ENCODE measurements at regions not wholly inside any gene's neighbourhood (a gene's known extent, or its start where the extent isn't known, plus 50 kb on each side); places are given as distances from the start of the nearest gene placed in this dataset.

GRCh38 chr15:77720655-77721054 lies 87.9 kb upstream of the LINGO1 start:
- no peaks in the 10 kb centered on the region for H3K36me3 Mint-ChIP-seq
- no peak overlapping the region for H3K27ac Mint-ChIP-seq
- H3K4me3 Mint-ChIP-seq: no peak overlapping the region
- no peaks in the 10 kb centered on the region for H3K9me3 Mint-ChIP-seq
- peaks cover 0 to 6% of the 10 kb centered on the region in 2 donors for H3K4me1 Mint-ChIP-seq
- H3K27me3 Mint-ChIP-seq: peaks cover 20 to 23% of the 10 kb centered on the region in 2 donors
- ATAC-seq (replicated peaks): no peak
- no peak for DNase-seq

DNA sequence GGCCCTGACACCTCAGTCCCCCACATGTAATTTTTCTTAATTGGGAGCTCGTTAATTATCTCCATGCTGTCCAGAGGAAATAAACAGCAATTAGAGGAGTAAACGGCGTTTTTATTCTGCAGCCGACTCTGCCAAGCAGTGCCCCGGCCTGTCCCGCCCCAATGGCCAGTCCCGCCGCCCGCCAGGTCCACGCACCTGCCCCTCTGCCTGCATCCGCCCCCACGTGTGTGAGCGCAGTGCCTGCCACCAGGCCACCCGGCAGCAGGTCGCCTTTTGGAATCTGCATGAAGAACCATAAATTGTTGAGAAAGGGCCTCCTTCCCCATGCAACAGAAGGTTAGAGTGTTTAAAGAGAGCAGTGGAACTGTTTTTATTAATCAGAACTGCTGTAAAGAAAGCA lies 87.5 kb upstream of the LINGO1 start:
- Mint-ChIP-seq H3K27ac (no peak overlapping the region), H3K36me3 (no peaks in the 10 kb centered on the region), H3K9me3 (no peaks in the 10 kb centered on the region), H3K4me3 (no peak overlapping the region), H3K4me1 (peaks cover 0 to 6% of the 10 kb centered on the region in 2 donors), H3K27me3 (peaks cover 21 to 26% of the 10 kb centered on the region in 2 donors)
- no peak for DNase-seq
- ATAC-seq (replicated peaks): no peak

- no peak for ATAC-seq (replicated peaks)
- H3K4me1 Mint-ChIP-seq: peaks cover 0 to 6% of the 10 kb centered on the region in 2 donors
- peaks cover 26 to 32% of the 10 kb centered on the region in 2 donors for H3K27me3 Mint-ChIP-seq
These were observed 86.7 kb upstream of the LINGO1 start for GRCh38 chr15:77719450-77719849.

GRCh38 chr15:77717333-77717990 lies 84.8 kb upstream of the LINGO1 start:
- H3K4me1 Mint-ChIP-seq: peaks cover 0 to 6% of the 10 kb centered on the region in 2 donors
- no peak overlapping the region for H3K4me3 Mint-ChIP-seq
- peaks cover 0 to 1% of the 10 kb centered on the region in 2 donors for H3K36me3 Mint-ChIP-seq
- DNase-seq (no peak), ATAC-seq (replicated peaks) (no peak)
- H3K27ac Mint-ChIP-seq: no peak overlapping the region
- H3K27me3 Mint-ChIP-seq: peaks cover 40 to 47% of the 10 kb centered on the region in 2 donors
- no peaks in the 10 kb centered on the region for H3K9me3 Mint-ChIP-seq

More at GRCh38 chr15:77719450-77719849, 86.7 kb upstream of the LINGO1 start:
- no peak overlapping the region for H3K27ac Mint-ChIP-seq
- no peak for DNase-seq
- no peaks in the 10 kb centered on the region for H3K9me3 Mint-ChIP-seq
- no peak overlapping the region for H3K4me3 Mint-ChIP-seq
- H3K36me3 Mint-ChIP-seq: peaks cover 0 to under 1% of the 10 kb centered on the region in 2 donors

- DNase-seq (no peak), ATAC-seq (replicated peaks) (no peak)
- Mint-ChIP-seq H3K36me3 (peaks cover 0 to 1% of the 10 kb centered on the region in 2 donors), H3K9me3 (no peaks in the 10 kb centered on the region), H3K4me3 (no peak overlapping the region), H3K4me1 (peaks cover 0 to 6% of the 10 kb centered on the region in 2 donors), H3K27ac (no peak overlapping the region), H3K27me3 (peaks cover 42 to 53% of the 10 kb centered on the region in 2 donors)
These were observed 84.1 kb upstream of the LINGO1 start for GRCh38 chr15:77716632-77717332.

DNA sequence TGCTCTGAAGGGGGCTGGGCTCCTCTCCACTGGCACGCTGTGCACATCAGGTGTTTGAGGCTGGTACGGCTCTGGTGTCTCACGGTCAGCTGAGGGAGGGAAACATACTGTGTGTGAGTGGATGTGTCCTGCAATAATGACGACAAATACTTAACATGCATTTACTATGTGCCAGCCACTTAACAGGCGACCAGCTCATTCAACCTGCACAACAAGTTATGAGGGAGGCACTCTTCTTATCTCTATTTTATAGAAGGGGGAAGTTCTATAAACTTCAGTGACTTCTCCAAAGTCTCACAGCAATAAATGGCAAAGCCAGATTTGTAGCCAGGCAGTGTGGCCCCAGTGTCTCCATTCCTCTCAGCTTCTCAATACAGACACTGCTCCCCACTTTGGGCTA lies 83.1 kb upstream of the LINGO1 start:
- DNase-seq (no peak), ATAC-seq (replicated peaks) (no peak)
- Mint-ChIP-seq H3K9me3 (no peaks in the 10 kb centered on the region), H3K36me3 (peaks cover 0 to 1% of the 10 kb centered on the region in 2 donors), H3K27me3 (peaks cover 38 to 44% of the 10 kb centered on the region in 2 donors), H3K4me3 (no peak overlapping the region), H3K4me1 (peaks cover 0 to 6% of the 10 kb centered on the region in 2 donors), H3K27ac (no peak overlapping the region)

DNA sequence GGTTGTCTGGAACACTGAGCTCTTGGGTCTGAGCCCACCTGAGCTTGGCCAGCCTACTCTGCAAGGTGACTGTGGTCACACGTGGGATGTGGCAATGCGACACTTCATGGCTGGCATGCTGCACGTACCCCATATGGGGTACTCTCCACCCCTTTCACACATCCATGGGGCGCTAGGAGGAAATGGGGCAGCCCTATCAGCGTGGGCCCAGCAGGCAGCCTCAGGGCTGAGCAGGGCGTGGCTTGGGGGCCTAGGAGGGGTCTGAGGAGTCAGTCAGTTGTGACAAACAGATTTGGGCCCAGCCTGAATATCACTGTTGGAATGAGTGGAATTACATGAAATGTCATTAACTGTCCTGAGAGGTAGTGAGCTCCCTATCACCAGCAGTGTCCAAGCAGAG lies 82.3 kb upstream of the LINGO1 start:
- no peaks in the 10 kb centered on the region for H3K9me3 Mint-ChIP-seq

DNA sequence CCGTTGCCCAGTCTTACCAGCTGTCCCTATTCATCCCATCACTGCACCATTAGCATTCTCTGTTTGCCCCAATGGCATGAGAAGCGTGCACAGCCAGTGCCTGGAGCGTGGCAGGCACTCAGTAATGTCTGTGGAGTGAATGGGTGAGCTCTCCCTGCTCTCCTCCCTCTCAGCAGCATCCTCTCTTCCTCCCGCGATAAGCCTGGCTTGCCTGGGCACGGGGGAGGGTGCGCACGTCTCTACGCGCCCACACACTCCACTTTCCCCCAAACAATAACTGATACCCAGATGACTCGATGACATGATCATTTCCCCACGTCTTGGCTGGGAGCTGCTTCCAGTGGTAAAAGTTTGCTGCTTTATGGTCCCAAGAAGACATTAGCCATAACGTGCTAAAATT lies 81.8 kb upstream of the LINGO1 start:
- ATAC-seq (replicated peaks): no peak
- H3K27me3 Mint-ChIP-seq: peaks cover 33 to 44% of the 10 kb centered on the region in 2 donors

More for the DNA sequence above, 82.3 kb upstream of the LINGO1 start:
- Mint-ChIP-seq H3K4me3 (no peak overlapping the region), H3K4me1 (peaks cover 0 to 6% of the 10 kb centered on the region in 2 donors), H3K36me3 (peaks cover 0 to 1% of the 10 kb centered on the region in 2 donors), H3K27ac (no peak overlapping the region), H3K27me3 (peaks cover 36 to 44% of the 10 kb centered on the region in 2 donors)
- ATAC-seq (replicated peaks) (no peak), DNase-seq (no peak)

DNA sequence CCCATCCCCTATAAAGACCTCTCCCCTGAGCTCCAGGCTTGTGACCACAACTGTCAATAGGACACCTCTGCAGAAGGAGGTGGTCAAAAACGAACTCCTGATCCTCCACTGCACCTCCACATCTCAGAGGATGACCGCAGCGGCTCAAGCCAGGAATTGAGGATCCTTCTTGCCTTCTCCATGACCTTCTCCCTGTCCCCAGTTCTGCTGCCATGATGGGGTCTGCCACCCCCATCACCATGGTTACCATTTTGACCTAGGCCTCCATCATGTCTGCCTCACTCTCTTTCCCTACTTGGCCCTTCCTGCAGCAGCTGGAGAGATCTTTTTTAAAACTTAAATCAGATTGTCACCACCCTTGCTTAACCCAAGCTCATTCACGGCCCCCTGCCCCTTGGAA lies 81.3 kb upstream of the LINGO1 start:
- Mint-ChIP-seq H3K9me3 (no peaks in the 10 kb centered on the region), H3K27ac (no peak overlapping the region), H3K4me1 (peaks cover 0 to 6% of the 10 kb centered on the region in 2 donors), H3K36me3 (peaks cover 0 to 1% of the 10 kb centered on the region in 2 donors), H3K4me3 (no peak overlapping the region), H3K27me3 (peaks cover 32 to 44% of the 10 kb centered on the region in 2 donors)
- no peak for DNase-seq
- ATAC-seq (replicated peaks): no peak

More for the DNA sequence above, 81.8 kb upstream of the LINGO1 start:
- peaks cover 0 to 1% of the 10 kb centered on the region in 2 donors for H3K36me3 Mint-ChIP-seq
- no peaks in the 10 kb centered on the region for H3K9me3 Mint-ChIP-seq
- no peak overlapping the region for H3K27ac Mint-ChIP-seq
- no peak for DNase-seq
- peaks cover 0 to 6% of the 10 kb centered on the region in 2 donors for H3K4me1 Mint-ChIP-seq
- no peak overlapping the region for H3K4me3 Mint-ChIP-seq

DNA sequence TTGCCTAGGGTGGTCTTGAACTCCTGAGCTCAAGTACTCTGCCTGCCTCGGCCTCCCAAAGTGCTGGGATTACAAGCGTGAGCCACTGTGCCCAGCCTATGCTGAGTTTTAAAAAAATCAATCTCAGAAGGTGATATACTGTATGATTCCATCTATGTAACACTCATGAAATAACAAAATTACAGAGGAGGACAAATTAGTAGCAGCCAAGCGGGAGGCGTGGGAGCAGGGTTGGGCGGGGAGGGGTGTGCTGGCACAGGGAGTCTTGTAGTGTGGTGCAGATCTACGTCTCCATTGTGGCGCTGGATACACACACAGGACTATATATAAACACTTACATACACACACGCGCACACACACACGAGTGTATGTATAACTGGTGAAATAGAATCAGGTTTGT lies 80.6 kb upstream of the LINGO1 start:
- no peak overlapping the region for H3K4me3 Mint-ChIP-seq
- H3K27me3 Mint-ChIP-seq: peaks cover 32 to 44% of the 10 kb centered on the region in 2 donors
- H3K4me1 Mint-ChIP-seq: peaks cover 0 to 6% of the 10 kb centered on the region in 2 donors
- no peaks in the 10 kb centered on the region for H3K9me3 Mint-ChIP-seq
- H3K27ac Mint-ChIP-seq: no peak overlapping the region
- ATAC-seq (replicated peaks) (no peak), DNase-seq (no peak)
- peaks cover 0 to 1% of the 10 kb centered on the region in 2 donors for H3K36me3 Mint-ChIP-seq

DNA sequence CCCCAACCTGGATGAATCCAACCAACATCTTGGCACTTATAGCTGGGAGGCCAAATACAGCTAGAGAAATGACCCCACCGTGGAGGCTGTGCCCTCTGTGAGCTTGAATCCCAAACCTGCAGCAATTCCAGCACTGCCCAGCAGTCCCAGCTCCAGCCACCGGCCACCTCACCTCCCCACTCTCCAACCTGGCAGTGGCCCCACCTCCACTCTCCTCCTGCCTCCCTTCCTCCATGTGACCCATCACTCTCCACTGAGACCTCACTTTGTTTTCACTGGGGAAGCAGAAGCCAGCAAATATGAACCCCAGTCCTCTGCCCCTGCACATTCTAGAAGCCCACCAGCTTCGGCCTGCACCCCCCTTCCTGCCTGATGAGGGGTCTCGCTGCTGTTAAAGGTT lies 79.7 kb upstream of the LINGO1 start:
- H3K27ac Mint-ChIP-seq: no peak overlapping the region
- no peaks in the 10 kb centered on the region for H3K9me3 Mint-ChIP-seq
- peaks cover 32 to 44% of the 10 kb centered on the region in 2 donors for H3K27me3 Mint-ChIP-seq
- H3K36me3 Mint-ChIP-seq: peaks cover 0 to 1% of the 10 kb centered on the region in 2 donors
- peaks cover 0 to 6% of the 10 kb centered on the region in 2 donors for H3K4me1 Mint-ChIP-seq
- ATAC-seq (replicated peaks) (no peak), DNase-seq (no peak)
- no peak overlapping the region for H3K4me3 Mint-ChIP-seq

DNA sequence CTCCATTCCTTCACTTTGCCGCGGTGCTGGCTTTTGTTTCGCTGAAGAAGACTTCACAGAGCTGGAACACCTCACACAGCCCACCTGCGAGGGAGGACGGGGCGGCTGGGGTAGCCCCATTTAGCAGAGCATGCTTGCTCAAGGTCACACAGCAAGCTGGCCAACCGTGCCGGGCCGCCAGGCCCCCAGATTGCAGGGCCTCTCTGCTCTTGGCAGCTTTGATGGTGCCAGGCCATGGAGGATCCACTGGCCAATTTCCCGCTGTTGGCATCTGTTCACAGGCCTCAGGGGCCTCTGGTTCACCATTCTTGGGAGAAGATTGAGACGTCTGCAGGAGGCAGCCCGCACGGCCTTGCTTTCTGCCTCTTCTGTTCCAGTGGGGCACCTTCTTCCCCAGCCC lies 77.9 kb upstream of the LINGO1 start:
- H3K27me3 Mint-ChIP-seq: peaks cover 36 to 45% of the 10 kb centered on the region in 2 donors
- H3K36me3 Mint-ChIP-seq: peaks cover 0 to 1% of the 10 kb centered on the region in 2 donors
- no peak overlapping the region for H3K27ac Mint-ChIP-seq

GRCh38 chr15:77710206-77710605 lies 77.5 kb upstream of the LINGO1 start:
- no peak overlapping the region for H3K4me3 Mint-ChIP-seq
- H3K4me1 Mint-ChIP-seq: no peaks in the 10 kb centered on the region
- peaks cover 34 to 42% of the 10 kb centered on the region in 2 donors for H3K27me3 Mint-ChIP-seq
- H3K27ac Mint-ChIP-seq: no peak overlapping the region
- ATAC-seq (replicated peaks): no peak
- peaks cover 0 to 1% of the 10 kb centered on the region in 2 donors for H3K36me3 Mint-ChIP-seq
- H3K9me3 Mint-ChIP-seq: no peaks in the 10 kb centered on the region
- DNase-seq: no peak

More for the DNA sequence above, 77.9 kb upstream of the LINGO1 start:
- DNase-seq: no peak
- no peaks in the 10 kb centered on the region for H3K9me3 Mint-ChIP-seq
- H3K4me3 Mint-ChIP-seq: no peak overlapping the region
- ATAC-seq (replicated peaks): no peak
- no peaks in the 10 kb centered on the region for H3K4me1 Mint-ChIP-seq

- ATAC-seq (replicated peaks) (no peak), DNase-seq (no peak)
- H3K27me3 Mint-ChIP-seq: peaks cover 32 to 34% of the 10 kb centered on the region in 2 donors
- no peak overlapping the region for H3K4me3 Mint-ChIP-seq
- no peak overlapping the region for H3K27ac Mint-ChIP-seq
- H3K9me3 Mint-ChIP-seq: no peaks in the 10 kb centered on the region
- no peaks in the 10 kb centered on the region for H3K36me3 Mint-ChIP-seq
- H3K4me1 Mint-ChIP-seq: no peaks in the 10 kb centered on the region
These were observed 76.6 kb upstream of the LINGO1 start for GRCh38 chr15:77709135-77709886.
